ENCODE measurements at regions not wholly inside any gene's neighbourhood (a gene's known extent, or its start where the extent isn't known, plus 50 kb on each side); places are given as distances from the start of the nearest gene placed in this dataset.

DNA sequence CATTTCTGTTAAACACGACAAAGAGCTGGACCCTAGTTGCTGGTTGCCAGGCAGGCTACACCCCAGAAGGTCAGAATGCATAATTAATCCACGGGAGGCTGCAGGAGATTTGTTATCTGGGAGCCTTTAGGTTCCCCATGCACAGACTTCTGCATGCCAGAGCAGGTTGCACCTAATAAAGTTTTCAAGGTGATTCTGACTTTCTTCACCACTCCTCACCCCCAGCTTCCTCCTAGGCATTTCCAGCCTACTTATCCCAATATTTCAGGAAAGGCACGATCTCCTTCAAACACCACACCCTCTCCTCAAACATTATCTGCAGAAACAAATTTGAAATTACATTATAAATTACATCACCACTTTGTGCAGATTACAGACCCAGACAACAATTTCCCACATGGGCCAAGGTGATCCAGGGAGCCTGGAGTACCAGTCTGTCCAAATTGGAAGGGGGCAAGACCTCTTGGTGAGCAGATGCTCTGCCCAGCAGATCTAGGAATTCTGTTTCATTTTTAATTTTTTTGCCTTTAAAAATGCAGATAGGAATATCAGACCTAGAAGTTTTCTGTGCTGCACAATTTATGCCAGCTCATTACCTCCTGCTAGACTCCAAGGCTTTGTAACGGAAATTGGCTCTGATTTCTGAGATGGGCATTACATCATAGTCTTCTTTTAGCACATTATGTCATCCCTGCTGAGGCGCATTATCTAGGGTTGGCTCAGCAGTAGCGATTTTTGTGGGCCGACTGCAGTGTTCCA is 363.4 kb upstream of the SLC30A5 start:
- Histone ChIP-seq H3K27ac (no peak overlapping the region), H3K27me3 (no peaks in the 10 kb centered on the region), H3K36me3 (no peaks in the 10 kb centered on the region), H3K9me3 (no peaks in the 10 kb centered on the region), H3K4me1 (ENCODE audit: insufficient read depth) (peaks cover 1% of the 10 kb centered on the region), H3K4me3 (no peak overlapping the region)
- peak; percentile 26 to 44 (median 41) for DNase-seq
- 14 to 19% (median 17%) methylated on average over 7 of the region's 7 CpGs for WGBS, 3 donors
- TF ChIP-seq CTCF (IDR thresholded peaks at IDR 0.05), result no peak
- no peak for TF ChIP-seq POLR2A (IDR thresholded peaks at IDR 0.05)
- TF ChIP-seq EP300 (IDR thresholded peaks at IDR 0.05), result no peak
- intact Hi-C loops (cut with DNase I), result loop anchor here in 1 of 4 donors (2.0 kb wide), 1 partner anchor 18 kb away; no protein-coding TSS in a partner anchor

GRCh38 chr5:68730979-68731654 is 362.7 kb upstream of the SLC30A5 start:
- Histone ChIP-seq H3K9me3 (no peaks in the 10 kb centered on the region), H3K4me1 (ENCODE audit: insufficient read depth) (peaks cover 1% of the 10 kb centered on the region), H3K36me3 (no peaks in the 10 kb centered on the region), H3K27me3 (no peaks in the 10 kb centered on the region), H3K4me3 (no peak overlapping the region), H3K27ac (no peak overlapping the region)
- 71 to 75% (median 72%) methylated on average over 3 of the region's 3 CpGs for WGBS, 3 donors
- TF ChIP-seq EP300 (IDR thresholded peaks at IDR 0.05) (no peak), POLR2A (IDR thresholded peaks at IDR 0.05) (no peak), CTCF (IDR thresholded peaks at IDR 0.05) (no peak)
- intact Hi-C loops (cut with DNase I), result loop anchor here in 1 of 4 donors (2.0 kb wide), 1 partner anchor 18 kb away; no protein-coding TSS in a partner anchor
- DNase-seq, result no peak

- no peak for TF ChIP-seq CTCF (IDR thresholded peaks at IDR 0.05)
- TF ChIP-seq EP300 (IDR thresholded peaks at IDR 0.05), result no peak
- TF ChIP-seq POLR2A (IDR thresholded peaks at IDR 0.05), result no peak
- DNase-seq, result no peak
- no peak overlapping the region for H3K27ac ChIP-seq
- H3K4me1 ChIP-seq (ENCODE audit: insufficient read depth), result peaks cover 1% of the 10 kb centered on the region
- intact Hi-C loops (cut with DNase I), result no loop called here
- H3K4me3 ChIP-seq, result no peak overlapping the region
- H3K27me3 ChIP-seq, result no peaks in the 10 kb centered on the region
- H3K9me3 ChIP-seq, result no peaks in the 10 kb centered on the region
- H3K36me3 ChIP-seq, result no peaks in the 10 kb centered on the region
Observed at GRCh38 chr5:68732251-68732650, 361.6 kb upstream of the SLC30A5 start.

DNA sequence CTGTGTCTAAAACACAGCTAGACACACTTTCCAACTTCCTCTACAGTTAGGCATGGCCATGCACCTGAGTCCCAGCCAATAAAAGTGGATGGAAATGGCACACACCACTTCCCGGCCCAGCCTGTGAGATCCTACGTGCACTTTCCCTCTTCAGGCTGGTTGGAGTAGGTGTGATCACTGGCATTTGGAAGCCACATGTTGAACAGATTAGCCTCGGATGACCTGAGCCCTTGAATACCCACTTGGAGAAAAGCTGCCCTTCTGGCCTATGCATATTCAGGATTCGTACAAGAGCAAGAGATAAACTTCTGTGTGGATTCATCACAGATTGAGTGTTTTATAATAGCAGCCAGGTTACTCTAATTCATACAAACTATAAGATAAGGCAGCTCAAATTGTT is 359.0 kb upstream of the SLC30A5 start:
- H3K9me3 ChIP-seq, result no peaks in the 10 kb centered on the region
- H3K4me1 ChIP-seq (ENCODE audit: insufficient read depth), result peaks cover 1% of the 10 kb centered on the region
- no peak overlapping the region for H3K4me3 ChIP-seq
- intact Hi-C loops (cut with DNase I), result no loop called here
- WGBS, 3 donors, result 82 to 89% (median 86%) methylated on average over 4 of the region's 4 CpGs
- no peak for TF ChIP-seq POLR2A (IDR thresholded peaks at IDR 0.05)
- TF ChIP-seq CTCF (IDR thresholded peaks at IDR 0.05), result no peak
- TF ChIP-seq EP300 (IDR thresholded peaks at IDR 0.05), result no peak
- no peaks in the 10 kb centered on the region for H3K36me3 ChIP-seq
- H3K27me3 ChIP-seq, result no peaks in the 10 kb centered on the region
- no peak for DNase-seq
- no peak overlapping the region for H3K27ac ChIP-seq

Measured in ovary (tissue), 7 donors.